HG03565 (cell line): ENCODE measurements at regions not wholly inside any gene's neighbourhood (a gene's known extent, or its start where the extent isn't known, plus 50 kb on each side); places are given as distances from the start of the nearest gene placed in this dataset.

ENCODE experiments used
- ATAC-seq: cut with Tn5 transposase; IDR thresholded peaks from one replicate; pipeline ENCODE4 v1.9.1; 2021; ENCODE audit warnings: mild to moderate bottlenecking, moderate library complexity; ENCODE audit not compliant: unreplicated experiment

DNA sequence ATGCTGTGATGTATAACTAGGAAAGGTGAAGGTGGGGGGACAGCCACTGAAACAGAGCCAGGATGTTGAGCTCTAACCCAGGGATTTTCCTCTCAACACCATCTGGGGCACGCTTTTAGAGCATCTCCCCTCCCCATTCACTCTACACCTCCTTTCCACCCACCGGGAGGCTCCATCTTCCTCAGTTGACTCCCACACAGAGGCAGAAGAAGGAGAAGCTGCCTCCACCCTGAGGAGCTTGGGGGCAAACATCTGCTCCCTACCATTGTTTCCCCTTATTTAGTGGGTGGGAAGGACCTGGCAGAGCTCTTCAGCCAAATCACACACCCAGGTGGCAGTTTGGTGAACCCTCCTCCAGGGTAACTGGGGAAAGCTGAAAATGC, 50.0 kb upstream of the ADA2 start:
- ATAC-seq, result no peak
